GM19043 (cell line): ENCODE measurements at regions not wholly inside any gene's neighbourhood (a gene's known extent, or its start where the extent isn't known, plus 50 kb on each side); places are given as distances from the start of the nearest gene placed in this dataset.

Source experiments
- ATAC-seq: cut with Tn5 transposase; IDR thresholded peaks from one replicate; pipeline ENCODE4 v1.9.1; 2021; ENCODE audit warnings: low read depth; ENCODE audit not compliant: unreplicated experiment

DNA sequence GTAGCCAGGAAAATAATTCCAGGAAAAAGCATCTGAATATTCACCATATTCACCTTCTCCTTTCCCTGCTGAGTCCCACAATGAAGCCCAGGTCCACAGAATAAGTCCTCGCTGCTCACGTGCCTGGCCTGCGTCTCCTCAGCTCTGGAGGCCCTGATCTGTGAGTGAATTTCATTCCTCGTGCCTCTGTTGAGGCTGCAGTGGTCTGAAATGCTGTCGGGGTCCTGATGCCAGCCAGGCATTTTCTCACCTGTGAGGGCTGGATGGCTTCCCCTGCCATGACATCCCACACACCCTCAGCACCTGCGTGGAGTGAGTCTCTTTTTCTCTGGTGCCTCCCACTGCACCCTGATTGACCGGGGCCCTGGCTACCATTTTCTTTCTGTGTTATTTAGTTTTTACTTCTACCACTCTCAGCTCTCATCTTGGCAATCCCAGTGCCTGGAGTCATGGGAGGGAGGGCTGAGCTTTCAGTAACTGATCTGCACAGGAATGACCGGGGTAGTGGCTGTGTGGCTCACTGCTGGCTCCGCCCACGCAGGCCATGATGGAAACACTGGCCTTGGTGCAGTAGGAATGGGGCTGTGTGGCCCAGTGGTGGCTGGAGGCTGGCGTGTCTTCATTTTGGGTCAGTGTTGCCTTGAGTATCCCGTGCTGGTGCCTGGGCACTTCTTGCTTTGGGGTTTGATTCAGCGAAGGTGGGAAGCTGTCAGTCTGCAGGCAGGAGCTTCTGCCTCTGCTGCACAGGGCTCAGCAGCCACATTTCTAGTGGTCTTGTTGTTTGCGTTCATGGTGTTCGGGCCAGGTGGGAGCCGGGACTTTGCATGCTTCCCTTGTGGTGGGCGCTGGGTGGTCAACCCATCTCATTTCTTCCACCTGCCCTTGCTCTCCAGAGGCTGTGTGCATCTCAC is 807.2 kb downstream of the TBC1D22A start:
- no peak for ATAC-seq

- ATAC-seq, result no peak
Measured at GRCh38 chr22:47568700-47569099, 806.2 kb downstream of the TBC1D22A start.

- no peak for ATAC-seq
Measured at GRCh38 chr22:47567126-47568090, 805.0 kb downstream of the TBC1D22A start.

GRCh38 chr22:47566491-47566890 is 804.0 kb downstream of the TBC1D22A start:
- no peak for ATAC-seq

- no peak for ATAC-seq
Measured at GRCh38 chr22:47565607-47566006, 803.2 kb downstream of the TBC1D22A start.

- ATAC-seq, result no peak
Measured at GRCh38 chr22:47564651-47565434, 802.4 kb downstream of the TBC1D22A start.

DNA sequence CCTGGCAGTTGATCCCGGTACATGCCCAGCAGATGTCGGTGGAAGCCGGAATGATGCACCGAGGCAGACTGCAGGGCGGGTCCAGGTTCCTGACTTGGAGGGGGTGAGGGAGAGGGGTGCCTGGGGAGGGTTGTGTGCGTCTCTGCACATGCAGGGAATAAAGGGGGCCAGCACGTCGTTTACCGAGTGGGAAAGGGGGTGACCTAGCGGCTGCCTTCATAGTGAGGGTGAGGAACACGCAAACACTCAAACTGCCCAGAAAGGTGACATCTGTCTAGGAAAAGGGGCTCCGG is 801.7 kb downstream of the TBC1D22A start:
- ATAC-seq, result no peak

DNA sequence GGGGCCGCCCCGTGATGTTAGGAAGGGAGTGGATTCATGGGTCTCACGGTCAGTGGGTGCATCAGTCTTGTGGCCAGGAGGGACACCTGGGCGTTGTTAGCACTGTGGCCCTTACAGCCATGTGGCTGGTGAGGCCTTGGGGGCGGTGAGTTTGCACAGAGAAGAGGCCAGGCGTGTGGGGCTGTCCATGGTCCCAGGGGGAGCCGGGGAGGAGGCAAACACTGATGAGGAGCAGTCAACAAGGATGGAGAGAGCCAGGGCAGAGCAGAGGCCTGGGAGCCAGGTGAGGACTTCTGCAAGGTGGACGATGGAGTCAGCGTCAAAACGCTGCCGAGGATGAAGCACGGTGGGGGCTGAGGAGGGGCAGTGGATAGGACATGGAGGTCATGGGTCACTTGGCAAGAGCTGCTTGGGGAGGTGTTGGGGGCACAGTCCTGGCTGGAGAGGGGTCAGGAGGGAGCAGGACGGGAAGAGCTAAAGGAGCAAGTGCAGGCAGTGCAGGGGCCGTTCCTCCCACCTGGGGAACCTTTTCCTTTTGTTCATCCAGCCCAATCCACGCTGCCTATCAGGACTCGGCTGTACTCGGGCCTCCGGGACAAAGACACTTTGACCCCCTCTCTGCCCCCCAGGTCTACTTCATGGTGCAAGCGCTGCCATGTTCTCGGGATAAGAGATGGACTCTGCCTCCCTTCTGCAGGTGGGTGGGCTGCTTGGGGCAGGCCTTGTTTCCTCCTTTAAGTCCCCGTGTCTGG is 801.1 kb downstream of the TBC1D22A start:
- no peak for ATAC-seq

DNA sequence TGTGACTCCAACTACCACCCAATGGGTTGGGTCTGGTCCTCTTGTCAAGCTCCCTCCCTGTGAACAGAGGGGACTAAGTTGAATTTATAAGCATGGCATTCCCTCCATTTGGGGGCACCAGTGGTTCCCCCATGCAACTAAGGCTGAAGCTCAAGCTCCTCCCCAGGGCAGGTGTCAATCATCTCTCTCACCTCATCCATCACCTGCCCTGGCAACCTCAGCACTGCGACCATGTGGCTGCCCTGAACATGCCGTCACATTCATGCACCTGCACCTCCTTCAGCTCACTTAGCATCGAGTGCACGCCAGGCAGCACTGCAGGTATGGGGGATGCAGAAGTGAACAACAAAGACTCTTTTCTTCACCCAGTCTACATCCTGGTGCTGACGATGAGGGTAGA is 799.3 kb downstream of the TBC1D22A start:
- no peak for ATAC-seq

DNA sequence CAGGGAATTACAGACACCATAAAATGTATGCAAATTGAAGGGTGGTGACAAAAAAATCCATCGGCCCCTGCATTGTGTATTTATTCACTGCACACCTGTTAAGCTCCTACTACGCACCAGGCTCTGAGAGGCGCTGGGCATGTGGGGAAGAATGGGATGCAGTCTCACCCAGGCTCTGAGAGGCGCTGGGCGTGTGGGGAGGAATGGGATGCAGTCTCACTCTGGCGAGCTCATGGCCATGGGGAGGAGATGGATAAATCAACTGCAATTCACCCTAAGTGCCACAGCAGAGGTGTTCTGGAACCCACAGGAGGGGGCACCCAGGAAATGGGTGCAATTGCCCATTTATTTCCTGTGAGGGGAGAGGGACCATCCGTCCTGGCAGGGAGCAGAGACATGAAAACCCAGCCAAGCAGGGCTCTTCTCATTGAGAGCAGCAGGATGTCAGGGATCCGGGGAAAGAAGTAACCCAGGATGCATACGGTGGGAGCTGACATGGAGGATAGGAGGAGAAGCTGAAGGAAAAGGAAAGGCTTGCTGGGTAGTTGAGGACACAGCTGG is 798.7 kb downstream of the TBC1D22A start:
- no peak for ATAC-seq

DNA sequence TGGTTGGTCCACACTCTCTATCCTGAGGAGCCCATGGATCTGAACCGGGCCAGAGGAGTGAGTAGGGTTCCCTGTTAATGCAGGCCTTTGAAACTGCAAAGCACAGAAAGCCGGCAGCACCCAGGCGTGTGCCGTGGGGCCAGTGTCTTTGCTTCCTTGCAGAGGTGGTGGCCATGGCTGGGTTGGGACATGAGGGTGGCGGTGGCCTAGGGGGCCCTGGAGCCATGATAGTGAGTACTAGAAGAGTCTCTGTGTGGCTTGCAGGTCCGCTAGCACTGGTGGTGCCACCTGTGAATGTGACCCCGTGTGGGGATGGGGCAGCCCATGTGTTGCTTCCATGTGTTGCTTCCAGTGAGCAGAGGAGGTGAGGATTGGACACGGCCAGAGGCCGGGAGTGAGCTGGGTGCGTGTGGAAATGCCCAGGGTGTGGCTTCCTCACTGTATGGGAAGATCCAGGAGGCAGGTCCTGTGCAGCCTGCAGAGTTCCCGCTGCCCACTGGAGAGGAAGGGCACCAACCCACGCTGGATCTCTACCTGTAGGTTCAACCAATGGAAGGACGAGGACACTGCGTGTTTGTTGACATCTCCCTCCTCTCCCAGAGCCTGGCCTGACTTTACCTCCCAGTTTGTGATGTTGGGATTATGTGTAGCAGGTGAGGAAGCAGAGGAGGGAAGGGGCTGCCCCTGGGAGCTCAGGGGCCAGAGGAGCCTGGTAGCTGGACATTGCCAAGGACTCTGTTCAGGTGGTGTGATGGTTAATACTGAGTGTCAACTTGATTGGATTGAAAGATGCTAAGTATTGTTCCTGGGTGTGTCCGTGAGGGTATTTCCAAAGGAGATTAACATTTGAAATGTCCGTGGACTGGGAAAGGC is 796.6 kb downstream of the TBC1D22A start:
- ATAC-seq, result no peak

- no peak for ATAC-seq
Measured at GRCh38 chr22:47556473-47556872, 794.0 kb downstream of the TBC1D22A start.

DNA sequence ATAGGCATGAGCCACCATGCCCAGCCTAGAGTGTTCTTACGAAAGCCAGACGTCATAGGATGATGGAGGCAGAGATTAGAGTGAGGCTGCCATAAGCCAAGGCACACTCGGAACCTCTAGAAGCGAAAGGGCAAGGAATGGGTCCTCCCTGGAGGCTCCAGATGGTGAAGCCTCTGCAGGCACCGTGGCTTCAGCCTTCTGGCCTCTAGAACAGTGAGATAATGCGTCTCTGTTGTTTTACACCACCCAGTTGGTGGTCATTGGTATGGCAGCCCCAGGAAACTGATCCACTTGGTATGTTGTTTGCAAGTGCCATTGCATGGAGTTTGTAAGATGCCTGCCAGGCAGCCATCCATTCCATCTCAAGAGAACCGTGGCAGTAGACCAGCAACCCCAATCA is 791.0 kb downstream of the TBC1D22A start:
- no peak for ATAC-seq

GRCh38 chr22:47552541-47553205 is 790.2 kb downstream of the TBC1D22A start:
- no peak for ATAC-seq

- ATAC-seq, result no peak
Measured at GRCh38 chr22:47552024-47552423, 789.6 kb downstream of the TBC1D22A start.

- ATAC-seq, result no peak
Measured at GRCh38 chr22:47551431-47551775, 789.0 kb downstream of the TBC1D22A start.

DNA sequence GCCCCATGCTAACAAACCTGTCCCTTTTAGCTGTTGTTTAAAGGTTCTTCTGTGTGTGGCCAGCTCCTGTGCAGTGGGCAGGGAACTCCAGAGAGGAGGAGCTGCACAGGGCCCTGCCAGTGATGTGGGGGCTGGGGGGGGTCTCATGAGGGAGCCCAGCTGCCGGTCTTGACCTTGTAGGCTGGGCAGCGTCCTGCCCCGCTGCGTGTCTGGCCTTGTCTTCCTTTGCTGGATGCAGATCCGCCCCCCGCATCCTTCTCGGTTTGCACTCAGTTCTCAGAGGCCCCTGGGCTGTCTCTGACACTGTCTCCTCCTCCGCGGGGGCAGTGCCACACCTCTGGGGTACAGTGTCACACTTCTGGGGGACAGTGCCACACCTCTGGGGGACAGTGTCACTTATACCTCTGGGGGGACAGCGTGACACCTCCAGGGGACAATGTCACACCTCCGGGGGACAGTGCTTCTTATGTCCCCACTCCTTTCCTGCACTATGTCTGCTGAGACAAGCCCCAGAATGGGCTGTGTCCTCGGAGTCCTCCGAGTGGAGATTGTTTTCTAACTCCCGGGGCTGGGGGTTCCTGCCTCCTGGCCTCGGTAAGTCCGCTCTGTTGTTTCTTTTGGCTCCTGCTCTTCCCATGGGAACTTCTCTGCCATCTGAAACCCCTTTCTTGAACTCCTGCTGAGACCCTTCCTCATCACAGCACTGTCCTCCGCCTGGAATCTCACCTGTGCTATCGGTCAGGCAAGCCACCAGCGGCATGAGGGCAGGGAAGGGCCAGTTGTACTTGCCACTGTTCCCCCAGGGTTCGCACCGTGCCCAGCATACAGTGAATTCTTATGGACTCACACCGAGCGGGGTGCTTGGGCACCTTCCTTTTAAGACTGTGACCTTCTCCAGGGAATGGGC is 788.3 kb downstream of the TBC1D22A start:
- no peak for ATAC-seq
